Natural killer cell (primary cell): ENCODE measurements at regions not wholly inside any gene's neighbourhood (a gene's known extent, or its start where the extent isn't known, plus 50 kb on each side); places are given as distances from the start of the nearest gene placed in this dataset.

Experiments
- ATAC-seq, 3 donors: fragments of 150-1000 bp in 2 of 3; fragments of 200-7000 bp in 1 of 3; cut with Tn5 transposase; 1 replicate in 1 of 3; 2 replicates in 2 of 3; pipeline ENCODE4 v1.10.0; 2021; ENCODE audit warnings: mild to moderate bottlenecking in 2 of 3, moderate library complexity in 2 of 3
- DNase-seq, 2 donors: peaks; one replicate each; pipeline versions ENCODE4 v3.0.0 to v3.0.0-alpha.2; 2013 to 2021; ENCODE audit warnings: mixed read lengths in 1 of 2
- H3K27ac ChIP-seq: one replicate; pipeline ENCODE4 v1.5.1; 2013; ENCODE audit warnings: mild to moderate bottlenecking, low read length
- H3K27me3 ChIP-seq: one replicate; pipeline ENCODE4 v1.6.1; 2013; ENCODE audit warnings: low read length; ENCODE audit not compliant: control insufficient read depth, insufficient read depth
- H3K36me3 ChIP-seq: one replicate; pipeline ENCODE4 v1.6.1; 2013; ENCODE audit warnings: low read length; ENCODE audit not compliant: control insufficient read depth, insufficient read depth
- H3K4me1 ChIP-seq: one replicate; pipeline ENCODE4 v1.6.1; 2013; ENCODE audit warnings: low read length; ENCODE audit not compliant: control insufficient read depth, insufficient read depth
- H3K4me3 ChIP-seq: one replicate; pipeline ENCODE4 v1.5.1; 2013; ENCODE audit warnings: low read length
- H3K9me3 ChIP-seq: one replicate; pipeline ENCODE4 v1.6.1; 2013; ENCODE audit warnings: low read length; ENCODE audit not compliant: control insufficient read depth, insufficient read depth
- H3K27ac Mint-ChIP-seq, 2 donors: one replicate each; pipeline ENCODE4 v1.8.0; 2022; ENCODE audit warnings: mild to moderate bottlenecking in 2 of 2, mixed read lengths in 2 of 2, moderate library complexity in 1 of 2
- H3K27me3 Mint-ChIP-seq, 2 donors: one replicate each; pipeline ENCODE4 v1.8.0; 2022; ENCODE audit warnings: low read depth in 2 of 2, mixed read lengths in 2 of 2
- H3K36me3 Mint-ChIP-seq: one replicate; pipeline ENCODE4 v1.8.0; 2022; ENCODE audit warnings: mixed read lengths
- H3K4me1 Mint-ChIP-seq, 2 donors: one replicate each; pipeline ENCODE4 v1.8.0; 2022; ENCODE audit warnings: mixed read lengths in 2 of 2
- H3K4me3 Mint-ChIP-seq: one replicate; pipeline ENCODE4 v1.8.0; 2022; ENCODE audit warnings: mild to moderate bottlenecking, moderate library complexity, mixed read lengths
- H3K9me3 Mint-ChIP-seq, 2 donors: one replicate each; pipeline ENCODE4 v1.8.0; 2022; ENCODE audit warnings: mixed read lengths in 2 of 2
- CTCF ChIP-seq: fragments of 200-600 bp; IDR thresholded peaks from one replicate; pipeline ENCODE4 v1.8.0; 2022; ENCODE audit warnings: antibody characterized with exemption
- WGBS: methylation state at CpG from one replicate; pipeline ENCODE4 v1.1.7; 2013; ENCODE audit warnings: missing lambda C conversion rate; ENCODE audit not compliant: insufficient coverage; 5-methylcytosine and 5-hydroxymethylcytosine counted together
- intact Hi-C: fragments of 100-400 bp; cut with micrococcal nuclease; formaldehyde crosslinking; loops from one replicate; pipeline ENCODE4 v1.14.2; 2022

- no peak for ATAC-seq
- intact Hi-C loops = no loop called here
- Histone ChIP-seq H3K36me3 (no peaks in the 10 kb centered on the region), H3K4me1 (no peaks in the 10 kb centered on the region), H3K27me3 (no peaks in the 10 kb centered on the region), H3K27ac (no peak overlapping the region), H3K4me3 (no peak overlapping the region), H3K9me3 (peaks cover 3% of the 10 kb centered on the region)
- no peak for TF ChIP-seq CTCF
- Mint-ChIP-seq H3K9me3 (peaks cover 2 to 5% of the 10 kb centered on the region in 2 donors), H3K36me3 (no peaks in the 10 kb centered on the region), H3K4me3 (no peak overlapping the region), H3K27ac (no peak overlapping the region), H3K27me3 (peaks cover 10 to 12% of the 10 kb centered on the region in 2 donors), H3K4me1 (no peaks in the 10 kb centered on the region)
- DNase-seq = no peak
These were observed 269.9 kb downstream of the MEF2C start for GRCh38 chr5:88613051-88613450.

GRCh38 chr5:88610586-88610985 is 272.4 kb downstream of the MEF2C start:
- no peaks in the 10 kb centered on the region for H3K4me1 Mint-ChIP-seq
- no peaks in the 10 kb centered on the region for H3K36me3 ChIP-seq
- H3K9me3 Mint-ChIP-seq = peaks cover 2 to 5% of the 10 kb centered on the region in 2 donors
- no peak overlapping the region for H3K27ac ChIP-seq
- H3K9me3 ChIP-seq = no peaks in the 10 kb centered on the region
- peaks cover 2% of the 10 kb centered on the region for H3K27me3 ChIP-seq
- intact Hi-C loops = no loop called here
- no peaks in the 10 kb centered on the region for H3K36me3 Mint-ChIP-seq
- H3K4me3 Mint-ChIP-seq = no peak overlapping the region
- H3K27ac Mint-ChIP-seq = no peak overlapping the region
- ATAC-seq (no peak), DNase-seq (no peak)
- H3K27me3 Mint-ChIP-seq = peaks cover 10 to 12% of the 10 kb centered on the region in 2 donors
- TF ChIP-seq CTCF = no peak
- WGBS = 93% methylated on average over 2 of the region's 3 CpGs
- no peak overlapping the region for H3K4me3 ChIP-seq
- no peaks in the 10 kb centered on the region for H3K4me1 ChIP-seq

GRCh38 chr5:88607492-88607891 is 275.5 kb downstream of the MEF2C start:
- no peak for TF ChIP-seq CTCF
- Histone ChIP-seq H3K36me3 (no peaks in the 10 kb centered on the region), H3K4me3 (no peak overlapping the region), H3K9me3 (no peaks in the 10 kb centered on the region), H3K27me3 (peaks cover 2% of the 10 kb centered on the region), H3K4me1 (no peaks in the 10 kb centered on the region), H3K27ac (no peak overlapping the region)
- Mint-ChIP-seq H3K27me3 (peaks cover 12 to 13% of the 10 kb centered on the region in 2 donors), H3K4me3 (no peak overlapping the region), H3K27ac (no peak overlapping the region), H3K9me3 (peaks cover 2% of the 10 kb centered on the region in 2 donors), H3K36me3 (no peaks in the 10 kb centered on the region), H3K4me1 (no peaks in the 10 kb centered on the region)
- DNase-seq (no peak), ATAC-seq (no peak)
- WGBS = no CpG with 5 or more reads among the region's 1 CpG
- intact Hi-C loops = no loop called here

GRCh38 chr5:88606626-88607025 is 276.4 kb downstream of the MEF2C start:
- Mint-ChIP-seq H3K27me3 (peaks cover 10 to 15% of the 10 kb centered on the region in 2 donors), H3K27ac (no peak overlapping the region), H3K4me1 (no peaks in the 10 kb centered on the region), H3K9me3 (peaks cover 2% of the 10 kb centered on the region in 2 donors), H3K36me3 (no peaks in the 10 kb centered on the region), H3K4me3 (no peak overlapping the region)
- Histone ChIP-seq H3K4me1 (no peaks in the 10 kb centered on the region), H3K36me3 (no peaks in the 10 kb centered on the region), H3K9me3 (no peaks in the 10 kb centered on the region), H3K4me3 (no peak overlapping the region), H3K27me3 (peaks cover 2% of the 10 kb centered on the region), H3K27ac (no peak overlapping the region)
- intact Hi-C loops = no loop called here
- 97% methylated on average over 3 of the region's 5 CpGs for WGBS
- ATAC-seq (no peak), DNase-seq (no peak)
- no peak for TF ChIP-seq CTCF
